ENCODE measurements at regions not wholly inside any gene's neighbourhood (a gene's known extent, or its start where the extent isn't known, plus 50 kb on each side); places are given as distances from the start of the nearest gene placed in this dataset.

- no peak for DNase-seq
Measured at GRCh38 chr7:16084875-16085274, 336.5 kb downstream of the CRPPA start.

GRCh38 chr7:16084370-16084769 is 337.0 kb downstream of the CRPPA start:
- DNase-seq = peak in 1 of 2 experiments; percentile 46

GRCh38 chr7:16083931-16084330 is 337.4 kb downstream of the CRPPA start:
- peak in 1 of 2 experiments; percentile 21 for DNase-seq

DNA sequence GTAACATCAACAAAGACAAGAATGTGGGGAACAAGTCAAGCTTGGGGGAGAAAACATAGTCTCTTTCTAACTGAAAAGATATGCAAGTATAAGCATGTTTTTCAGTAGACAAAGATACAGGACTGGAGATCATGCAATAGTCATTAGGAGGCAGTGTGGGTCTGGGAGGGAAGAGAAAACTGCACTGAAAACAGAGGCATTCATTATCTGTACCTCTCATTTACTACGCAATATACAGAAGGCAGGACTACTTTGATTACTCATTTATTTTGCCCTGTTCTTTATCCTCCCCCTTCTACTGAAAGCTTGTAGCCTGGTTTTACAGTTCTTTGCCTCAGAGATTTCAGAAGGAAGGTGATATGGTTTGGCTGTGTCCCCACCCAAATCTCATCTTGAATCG is 341.2 kb downstream of the CRPPA start:
- no peak for DNase-seq

DNA sequence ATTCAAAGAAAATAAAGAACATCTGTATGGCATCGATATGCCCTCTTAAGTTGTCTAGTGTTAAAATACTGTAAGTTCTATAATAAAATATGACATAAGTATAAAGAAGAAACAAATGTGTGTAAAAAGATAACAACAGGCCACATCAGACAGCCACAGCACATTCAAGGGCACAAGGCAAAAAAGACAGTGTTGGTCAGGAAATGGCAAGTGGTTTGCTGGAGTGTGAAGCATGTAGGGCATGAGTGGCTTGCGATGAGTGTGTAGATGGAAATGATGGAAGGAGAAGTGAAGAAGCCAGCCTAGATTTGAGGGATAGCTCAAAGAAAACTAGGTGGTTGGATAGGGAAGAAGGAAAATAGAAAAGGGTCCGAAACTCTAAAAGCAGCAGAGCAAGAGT is 341.6 kb downstream of the CRPPA start:
- DNase-seq = no peak

DNA sequence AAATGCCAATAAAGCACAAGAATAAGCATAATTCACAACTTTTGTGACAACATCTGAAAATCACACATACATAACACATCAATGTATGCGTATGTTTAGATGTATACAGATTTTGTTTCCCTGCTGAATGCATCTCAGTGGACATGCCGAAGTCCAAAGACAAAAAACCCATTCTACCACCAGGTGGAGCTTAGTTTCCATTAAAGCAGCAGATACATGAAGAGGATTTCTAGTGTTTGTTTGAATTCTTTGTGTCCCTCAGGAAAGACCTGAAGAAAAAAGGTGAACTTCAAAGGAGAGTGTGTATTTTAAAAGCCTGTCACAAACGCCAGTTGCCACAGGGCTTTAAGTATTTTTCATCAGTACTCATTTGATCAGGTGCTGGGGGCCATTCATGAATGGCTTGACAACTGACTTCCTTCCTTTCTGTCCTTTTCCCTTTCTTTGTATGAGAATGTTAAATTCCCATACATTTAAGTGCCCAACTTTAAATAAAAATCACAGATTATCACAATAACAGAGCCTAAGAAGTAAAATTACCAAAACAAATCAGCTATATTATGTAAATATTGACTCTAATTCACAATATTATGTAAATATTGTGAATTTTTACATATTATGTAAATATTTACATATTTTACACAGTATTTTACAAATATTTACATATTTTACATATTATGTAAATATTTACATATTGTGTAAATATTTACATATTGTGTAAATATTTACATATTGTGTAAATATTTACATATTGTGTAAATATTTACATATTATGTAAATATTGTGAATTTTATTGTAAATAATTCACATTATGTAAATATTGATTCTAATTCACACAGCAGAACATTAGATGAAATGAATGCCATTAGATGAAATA is 343.0 kb downstream of the CRPPA start:
- DNase-seq = peak; percentile 71 to 82

- DNase-seq = peak; percentile 33 to 87
Measured at GRCh38 chr7:16071246-16071857, 350.0 kb downstream of the CRPPA start.

DNA sequence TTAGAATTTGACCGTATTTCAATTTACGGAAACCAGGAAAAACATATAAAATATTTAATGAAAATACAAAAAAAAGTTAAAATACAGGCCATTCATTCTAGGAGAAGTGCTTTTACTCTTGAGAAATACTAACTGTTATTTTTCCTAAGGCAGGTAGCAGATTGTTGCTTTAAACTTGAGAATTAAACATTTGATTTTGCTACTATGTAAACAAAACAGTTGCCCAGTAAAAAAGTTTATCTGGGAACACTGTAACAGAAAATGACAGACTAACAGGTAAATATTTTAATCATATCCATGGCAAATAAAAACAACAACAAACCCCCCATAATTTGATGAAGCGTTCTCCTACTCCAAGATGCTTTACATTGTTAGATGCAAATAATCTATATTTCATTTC is 350.5 kb downstream of the CRPPA start:
- no peak for DNase-seq

DNA sequence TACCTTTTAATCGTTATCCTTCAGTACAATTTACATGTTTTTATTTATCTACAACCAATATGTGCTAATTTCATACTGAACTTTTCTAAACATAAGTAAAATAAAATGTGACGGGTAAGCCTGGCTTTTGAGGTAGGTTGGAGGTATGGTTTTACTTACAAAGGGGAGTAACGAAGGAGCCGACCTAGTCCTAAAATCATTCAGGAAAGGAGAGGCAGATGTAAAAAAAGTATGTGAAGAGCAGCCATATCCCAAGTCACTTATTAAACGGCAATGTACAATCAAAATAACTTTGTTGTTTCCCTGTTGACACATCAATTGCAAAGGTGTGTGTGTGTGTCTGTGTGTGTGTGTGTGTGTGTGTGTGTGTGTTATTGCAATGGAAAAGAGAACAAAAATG is 351.3 kb downstream of the CRPPA start:
- no peak for DNase-seq

- DNase-seq = no peak
Measured at GRCh38 chr7:16068183-16068582, 353.2 kb downstream of the CRPPA start.

DNA sequence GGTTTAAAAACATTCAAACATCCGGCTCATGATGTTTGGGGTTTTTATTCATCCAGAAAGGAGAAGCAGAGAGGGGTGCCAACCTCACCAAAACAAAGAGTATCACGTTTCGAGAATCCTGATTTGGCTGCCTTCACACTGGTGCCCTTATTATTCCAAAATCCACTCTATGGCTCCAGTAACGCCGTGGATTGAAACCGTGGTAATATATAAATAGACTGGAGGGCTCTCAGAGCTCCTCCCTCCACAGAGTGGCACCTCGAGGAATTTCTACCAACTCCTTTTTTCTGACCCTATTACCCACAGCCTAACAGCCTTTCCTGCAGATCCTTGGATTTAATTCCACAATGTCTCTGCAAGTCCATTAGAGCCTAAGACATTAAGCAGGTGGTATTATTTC is 353.6 kb downstream of the CRPPA start:
- DNase-seq = peak in 1 of 2 experiments; percentile 31

DNA sequence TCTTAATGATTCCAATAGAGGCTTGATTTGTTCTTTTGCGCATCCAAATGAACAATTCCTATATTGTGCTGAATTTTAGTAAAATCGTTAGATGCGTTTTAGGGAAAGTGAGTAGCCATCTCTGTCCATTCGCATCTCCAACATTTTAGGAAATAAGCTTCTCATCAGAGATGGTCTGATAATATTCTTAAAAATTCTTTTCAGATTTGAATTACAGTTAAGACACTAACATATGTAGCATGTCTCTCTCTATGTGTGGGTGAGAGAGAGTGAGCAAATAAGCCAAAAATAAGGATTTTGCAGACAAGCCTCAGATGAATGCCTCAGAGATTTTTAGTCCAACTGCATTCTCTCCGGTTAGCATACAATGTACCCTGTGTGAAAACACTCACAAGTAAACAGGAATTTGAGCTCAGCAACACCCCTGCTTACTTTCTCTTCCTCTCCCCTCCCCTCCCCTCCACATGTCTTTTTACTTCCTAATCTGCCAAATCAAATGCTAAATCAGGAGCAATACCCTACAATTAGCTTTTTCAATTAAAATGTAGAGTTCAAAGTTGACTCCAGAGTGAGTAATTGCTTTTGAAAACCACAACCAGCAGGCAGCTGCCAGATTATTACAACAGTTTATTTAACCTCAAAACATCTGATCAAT is 354.4 kb downstream of the CRPPA start:
- no peak for DNase-seq

- DNase-seq = no peak
Measured at GRCh38 chr7:16065939-16066338, 355.4 kb downstream of the CRPPA start.

GRCh38 chr7:16063716-16064675 is 357.3 kb downstream of the CRPPA start:
- DNase-seq = peak in 1 of 2 experiments; percentile 28

DNA sequence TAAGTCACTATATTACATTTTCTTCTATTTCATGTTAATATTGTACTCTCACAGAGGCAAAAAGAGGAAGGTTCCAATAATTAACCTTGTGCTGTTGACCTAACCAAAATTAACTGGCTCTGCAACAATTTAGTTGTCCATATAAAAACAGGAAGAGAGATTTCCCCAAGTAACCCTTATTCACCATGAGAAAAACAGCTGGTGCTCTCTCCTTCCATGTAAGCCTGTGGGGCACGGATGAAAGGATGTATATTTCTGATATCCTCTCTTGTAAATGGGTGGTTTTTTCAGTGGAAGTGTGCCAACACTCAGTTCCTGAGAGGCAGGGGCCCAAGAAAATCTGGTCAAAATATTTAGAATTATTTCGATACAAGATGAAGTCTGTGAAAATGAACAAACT is 358.1 kb downstream of the CRPPA start:
- DNase-seq = peak in 1 of 2 experiments; percentile 10

DNA sequence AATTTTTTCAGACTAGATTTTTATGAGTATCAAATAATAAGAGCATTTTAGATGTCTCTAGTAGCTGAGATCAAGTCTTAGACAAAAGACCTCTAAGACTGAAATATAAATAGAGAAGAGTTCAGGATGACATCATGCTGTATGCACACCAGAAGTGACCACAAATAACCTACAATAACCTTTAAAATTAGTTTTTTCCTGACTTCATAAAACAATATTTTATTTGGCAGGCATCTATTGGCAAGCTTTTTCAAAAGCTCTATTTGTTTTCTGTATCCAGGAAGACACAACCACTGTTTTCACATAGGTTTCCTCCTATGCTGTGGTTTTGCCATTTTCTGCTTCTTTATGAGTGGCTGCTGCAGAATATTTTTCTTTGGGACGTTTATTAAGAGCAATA is 359.1 kb downstream of the CRPPA start:
- DNase-seq = no peak

GRCh38 chr7:16061630-16062029 is 359.7 kb downstream of the CRPPA start:
- DNase-seq = no peak

DNA sequence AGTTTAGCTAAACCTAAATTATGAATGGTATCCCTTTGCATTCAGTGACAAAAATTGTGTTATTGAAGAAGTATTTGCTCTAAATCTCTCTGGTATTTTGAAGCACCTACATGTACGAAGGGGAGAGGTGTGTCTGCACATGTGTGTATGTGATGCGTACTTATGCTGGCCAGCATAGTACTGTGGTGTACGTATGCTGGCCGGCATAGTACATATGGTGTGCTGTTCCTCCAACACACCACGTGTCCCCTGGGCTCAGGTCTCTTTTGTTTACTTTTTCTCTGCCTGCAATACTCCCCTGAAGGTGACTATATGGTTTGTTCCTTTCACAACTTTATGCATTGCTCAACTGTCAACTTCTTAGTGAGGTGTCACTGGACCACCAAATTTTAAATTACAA is 360.3 kb downstream of the CRPPA start:
- DNase-seq = no peak

- DNase-seq = no peak
Measured at GRCh38 chr7:16060502-16060901, 360.8 kb downstream of the CRPPA start.

- no peak for DNase-seq
Measured at GRCh38 chr7:16055263-16055976, 365.9 kb downstream of the CRPPA start.

DNA sequence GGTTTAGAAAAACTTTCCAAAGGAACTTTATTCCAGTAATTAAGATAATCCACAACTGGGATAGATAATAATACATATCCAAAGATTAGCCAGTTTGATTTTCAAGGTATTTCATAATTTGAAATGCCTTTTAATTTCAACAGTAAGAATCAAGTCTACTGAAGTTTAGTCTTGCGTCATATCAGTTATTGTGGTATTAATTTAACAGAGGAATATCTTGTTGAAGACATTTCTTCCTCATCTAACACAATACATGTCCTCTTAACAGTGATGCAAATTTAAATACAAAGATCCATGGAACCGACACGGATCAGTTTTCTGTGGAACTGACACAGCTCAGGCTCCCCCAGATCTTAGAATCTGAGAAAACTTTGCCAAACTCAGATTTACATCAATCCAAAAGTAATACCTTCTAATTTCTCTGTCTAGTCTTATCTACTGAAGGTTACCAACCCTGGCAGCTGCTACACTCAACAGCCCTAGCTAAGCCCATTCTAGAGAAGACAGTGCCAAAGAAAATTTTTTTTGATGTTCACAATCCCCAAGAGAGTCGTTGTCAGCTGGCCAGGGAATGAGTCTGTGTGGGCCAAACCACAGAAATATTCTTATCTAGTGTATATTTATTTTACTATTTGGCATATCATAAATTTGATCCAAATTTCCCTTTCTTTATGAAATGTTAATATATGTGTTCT is 365.2 kb upstream of the MEOX2 start:
- DNase-seq = peak in 1 of 2 experiments; percentile 79

Measured in NCI-H446 (cell line).